IPS-NIHi11 (cell line): ENCODE measurements at regions not wholly inside any gene's neighbourhood (a gene's known extent, or its start where the extent isn't known, plus 50 kb on each side); places are given as distances from the start of the nearest gene placed in this dataset.

Experiments
- DNase-seq: peaks from one replicate; pipeline ENCODE4 v3.0.0; 2012; ENCODE audit warnings: mixed read lengths, low spot score

DNA sequence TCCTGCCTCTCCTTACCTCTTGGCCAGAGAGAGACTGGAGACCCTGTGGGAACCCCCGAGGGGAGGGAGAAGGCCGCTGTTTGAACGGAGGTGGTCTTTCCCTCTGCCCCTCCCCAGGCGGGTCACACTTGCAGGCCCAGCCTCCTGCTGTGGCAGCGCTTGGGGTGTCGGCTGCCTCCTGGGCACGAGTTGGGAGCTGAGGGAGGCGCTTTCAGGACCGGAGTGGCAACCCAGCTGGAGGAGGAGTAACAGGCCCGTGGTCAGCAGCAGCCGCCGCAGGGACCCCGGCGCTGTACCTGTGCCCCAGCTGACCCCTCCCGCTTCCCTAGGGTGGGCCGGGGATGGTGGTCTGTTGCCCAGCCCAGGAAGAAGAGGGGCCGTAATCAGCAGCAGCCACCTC lies 278.3 kb downstream of the SEC14L1 start:
- no peak for DNase-seq

DNA sequence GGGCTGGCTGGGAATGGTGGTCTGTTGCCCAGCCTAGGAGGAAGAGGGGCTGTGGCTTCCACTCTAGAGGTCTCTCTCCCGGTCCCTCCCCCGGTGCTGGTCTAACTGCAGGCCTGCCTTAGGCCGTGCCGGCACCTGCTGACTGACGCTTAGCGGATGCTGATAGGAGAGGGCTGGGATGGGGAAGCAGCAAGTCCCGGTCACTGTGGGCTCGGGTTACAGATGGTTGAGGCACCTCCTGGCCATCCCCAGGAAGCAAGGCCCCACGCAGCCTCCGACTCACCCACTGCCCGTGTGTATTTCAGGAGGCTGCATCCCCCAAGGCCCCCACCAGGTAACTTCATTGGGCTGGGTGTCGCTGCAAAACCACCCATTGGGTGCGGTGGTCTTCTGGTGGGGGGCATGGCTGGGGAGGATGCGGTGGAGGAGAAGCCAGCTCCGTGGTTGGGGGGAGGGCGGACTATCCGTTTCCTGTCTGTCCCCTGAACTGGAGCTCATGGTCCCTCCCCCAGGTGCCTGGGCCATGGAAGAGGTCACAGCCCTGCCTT lies 278.9 kb downstream of the SEC14L1 start:
- DNase-seq = peak; percentile 82

DNA sequence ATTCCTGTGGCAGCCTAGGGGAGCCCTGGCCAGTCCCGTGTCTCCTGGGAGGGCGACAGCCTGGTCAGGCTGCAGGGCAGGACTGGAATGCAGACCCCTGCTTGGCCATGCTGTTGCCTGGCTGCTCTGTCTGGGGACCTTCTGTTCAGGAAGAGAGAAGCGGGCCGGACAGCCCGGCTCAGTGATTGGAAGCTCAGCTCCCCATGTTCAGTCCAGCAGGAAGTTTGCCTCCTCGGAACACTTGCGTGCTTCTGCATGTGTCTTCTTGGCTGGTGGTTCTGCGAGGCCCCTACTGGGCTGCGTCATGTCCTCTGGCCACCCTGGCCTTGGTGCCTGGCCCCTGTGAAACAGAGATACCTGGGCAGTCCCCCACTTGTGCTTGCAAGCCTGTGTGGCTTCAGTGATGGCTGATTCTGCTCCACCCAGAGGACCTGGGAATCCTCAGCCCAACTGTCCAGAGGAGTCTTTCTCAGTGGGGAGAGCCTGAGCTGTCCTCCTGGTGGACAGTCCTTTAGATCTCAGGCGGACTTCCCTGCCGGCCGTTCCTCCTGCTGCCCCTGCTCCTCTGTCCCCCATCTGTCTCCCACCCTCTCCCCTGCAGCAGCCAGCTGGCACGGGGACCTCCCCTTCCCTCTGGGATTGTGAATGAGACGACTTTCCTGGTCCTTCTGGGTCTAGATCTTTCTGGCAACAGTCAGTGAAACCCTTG lies 279.5 kb downstream of the SEC14L1 start:
- peak; percentile 11 for DNase-seq

DNA sequence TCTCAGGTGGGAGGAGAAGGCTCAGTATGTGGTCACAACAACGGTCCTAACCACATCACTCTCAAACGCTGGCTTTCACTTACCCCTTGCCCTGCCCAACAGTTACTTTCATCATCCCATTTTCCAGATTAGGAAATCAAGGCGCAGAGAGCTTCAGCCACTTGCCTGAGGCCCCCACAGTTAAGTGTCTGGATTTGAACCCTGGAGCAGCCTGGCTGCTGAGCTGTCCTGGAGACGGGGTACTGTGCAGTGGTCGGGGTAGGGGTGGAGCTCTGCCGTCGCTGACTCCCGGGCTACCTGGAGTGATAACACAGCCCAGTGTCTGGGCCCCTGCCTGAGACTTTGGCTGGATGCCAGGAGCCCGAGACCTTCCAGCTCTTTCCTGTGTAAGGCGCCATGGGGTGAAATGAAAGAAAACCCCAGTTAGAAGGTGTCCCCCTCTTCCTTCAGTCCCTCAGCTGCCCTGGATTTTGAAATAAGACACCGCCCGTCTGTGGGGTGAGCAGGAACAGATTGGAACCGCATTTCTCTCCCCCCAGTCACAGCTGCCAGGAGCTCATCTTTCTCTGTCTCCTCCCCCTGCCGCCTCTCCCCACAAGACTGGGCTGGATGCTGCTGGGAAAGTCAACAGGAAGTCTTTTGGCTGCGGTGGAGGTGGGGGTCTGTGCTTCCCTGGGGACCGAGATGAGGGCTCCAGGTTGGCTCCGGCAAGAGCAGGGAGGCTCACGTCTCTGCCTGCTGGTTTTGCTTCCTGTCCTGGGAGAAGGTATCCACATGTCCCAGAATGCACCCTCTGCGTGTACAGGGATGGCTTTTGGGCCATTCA lies 280.2 kb downstream of the SEC14L1 start:
- peak; percentile 78 for DNase-seq

DNA sequence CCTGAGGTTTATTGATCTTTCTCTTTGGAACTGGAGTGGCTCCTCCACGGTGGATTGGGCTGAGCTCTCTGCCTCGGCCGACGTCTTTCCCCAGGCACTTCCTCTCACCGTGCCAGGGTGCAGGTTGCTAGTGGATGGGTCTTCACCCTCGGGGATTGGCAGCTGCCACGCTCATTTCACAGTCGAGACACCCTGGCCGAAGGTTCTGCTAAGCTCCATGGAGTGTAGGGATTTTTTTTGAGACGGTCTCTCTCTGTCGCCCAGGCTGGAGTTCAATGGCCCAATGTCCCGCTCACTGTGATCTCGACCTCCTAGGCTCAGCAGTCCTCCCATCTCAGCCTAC lies 280.8 kb downstream of the SEC14L1 start:
- DNase-seq = no peak

DNA sequence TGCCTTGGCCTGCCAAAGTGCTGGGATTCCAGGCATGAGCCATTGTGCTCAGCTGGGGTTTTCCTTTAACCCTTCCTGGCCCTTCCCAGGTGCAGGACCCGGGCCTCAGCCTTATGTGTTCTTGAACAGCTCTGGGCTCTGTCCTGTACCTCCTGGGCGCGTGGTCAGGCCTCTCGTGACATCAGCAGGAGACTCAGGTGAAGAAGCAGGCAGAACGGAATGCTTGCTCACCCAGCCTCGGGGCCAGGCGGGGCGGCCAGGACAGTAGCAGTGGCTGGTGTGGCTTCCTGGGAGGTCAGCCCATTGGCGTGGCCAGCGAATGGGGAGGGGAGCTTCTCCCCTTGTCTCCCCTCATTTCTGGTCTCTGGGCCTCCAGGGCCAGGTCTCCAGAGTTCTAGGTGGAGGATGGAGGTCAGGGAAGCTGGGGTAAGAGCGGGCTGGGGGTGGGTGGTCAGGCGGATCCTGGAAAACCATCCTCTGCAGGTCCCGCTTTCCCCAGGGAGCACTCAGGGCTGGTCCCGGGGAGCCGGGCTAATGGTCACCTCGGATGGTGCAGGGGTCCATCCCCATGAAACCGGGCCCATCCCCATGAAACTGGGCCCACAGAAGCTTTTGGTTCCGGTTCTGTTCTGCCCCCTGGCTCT lies 281.5 kb downstream of the SEC14L1 start:
- no peak for DNase-seq

DNA sequence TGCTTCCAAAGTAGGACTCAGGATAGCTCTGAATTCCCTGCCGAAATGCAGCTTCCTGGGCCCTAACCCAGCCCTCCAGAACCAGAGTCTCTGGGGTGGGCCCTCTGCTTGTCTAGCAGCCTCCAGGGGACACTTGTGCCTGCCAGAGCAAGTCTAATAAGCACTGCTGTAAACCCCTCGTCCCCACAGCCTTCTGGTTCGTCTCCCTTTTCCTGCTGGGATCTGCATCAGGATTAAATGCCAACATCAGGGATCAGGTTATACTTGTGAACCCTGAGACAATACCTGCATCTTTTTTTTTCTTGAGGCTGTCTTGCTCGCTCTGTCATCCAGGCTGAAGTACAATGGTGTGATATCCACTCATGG lies 282.0 kb downstream of the SEC14L1 start:
- no peak for DNase-seq

DNA sequence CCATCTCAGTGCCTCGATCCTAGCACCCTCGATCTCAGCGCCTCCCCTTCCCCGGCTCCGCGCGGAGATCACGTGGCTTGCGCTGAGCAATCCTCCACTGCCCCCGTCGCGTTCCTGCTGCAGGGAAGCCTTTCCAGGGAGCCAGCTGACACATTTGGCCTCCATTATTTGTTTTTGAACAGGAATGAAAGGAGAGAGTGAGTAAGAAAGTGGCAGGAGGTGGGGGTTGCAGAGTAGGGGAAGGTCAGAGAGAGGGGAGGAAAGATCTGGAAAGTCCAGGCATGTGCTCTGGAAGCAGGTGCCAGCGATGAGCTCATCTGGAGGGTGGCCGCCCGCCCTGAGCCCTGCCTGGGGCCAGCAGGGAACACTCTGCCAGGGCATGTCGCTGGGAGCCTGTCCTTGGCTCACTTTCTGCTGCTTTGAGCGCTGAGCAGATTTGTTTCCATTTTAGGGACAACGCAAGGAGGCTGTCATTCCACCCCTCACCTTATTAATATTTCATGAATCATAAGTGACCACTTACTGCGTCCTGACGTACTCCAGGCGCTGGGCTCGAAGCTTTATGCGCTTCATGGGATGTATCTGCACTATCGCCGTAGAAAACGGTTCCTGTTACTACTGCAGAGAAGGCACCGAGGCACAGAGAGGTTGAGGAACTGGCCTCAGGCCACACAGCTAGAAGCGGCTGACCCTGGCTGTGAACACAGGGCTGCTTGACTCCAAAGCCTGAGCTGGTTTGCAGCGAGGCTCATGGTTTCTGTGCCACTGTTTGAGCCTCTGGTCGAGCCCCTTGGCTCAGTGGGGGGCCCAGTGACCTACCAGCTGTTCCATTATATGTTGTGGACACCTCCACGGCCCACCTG lies 283.1 kb downstream of the SEC14L1 start:
- peak; percentile 11 for DNase-seq

DNA sequence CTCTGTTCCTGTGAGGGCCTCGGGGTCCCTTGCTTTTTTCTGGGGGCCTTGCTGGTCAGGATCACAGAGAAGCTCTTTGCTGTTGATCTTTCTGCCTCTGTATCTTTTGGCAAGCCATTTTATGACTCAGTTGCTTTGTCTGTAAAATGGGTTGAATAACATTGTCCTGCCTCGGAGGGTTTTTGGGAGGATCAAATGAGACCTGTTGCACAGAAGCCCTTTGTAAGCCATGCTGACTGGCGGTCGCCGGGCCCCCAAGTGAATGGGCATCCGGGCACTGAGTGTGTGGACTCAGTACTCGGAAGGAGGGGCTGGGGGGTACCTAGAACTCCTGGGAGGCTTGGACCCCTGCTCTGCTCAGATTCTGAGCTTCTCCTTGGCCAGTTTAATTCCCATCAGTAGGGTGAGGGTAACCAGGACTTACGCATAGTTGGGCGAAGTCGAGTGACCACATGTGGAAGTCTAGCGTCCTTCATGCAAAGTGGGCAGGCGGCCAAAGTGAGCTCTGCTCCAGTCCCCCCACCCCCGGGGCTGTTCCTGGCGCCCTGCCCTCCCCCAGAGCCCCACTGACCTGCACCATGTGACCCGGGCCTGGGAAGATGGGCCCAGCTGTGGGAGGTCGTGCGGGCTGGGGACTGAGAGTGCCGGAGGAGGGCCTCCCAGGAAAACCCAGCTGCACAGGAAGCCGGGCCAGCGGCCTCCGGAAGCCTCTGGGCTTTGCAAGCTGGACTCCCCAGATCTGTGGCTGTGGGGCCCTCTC lies 284.0 kb downstream of the SEC14L1 start:
- peak; percentile 28 for DNase-seq

DNA sequence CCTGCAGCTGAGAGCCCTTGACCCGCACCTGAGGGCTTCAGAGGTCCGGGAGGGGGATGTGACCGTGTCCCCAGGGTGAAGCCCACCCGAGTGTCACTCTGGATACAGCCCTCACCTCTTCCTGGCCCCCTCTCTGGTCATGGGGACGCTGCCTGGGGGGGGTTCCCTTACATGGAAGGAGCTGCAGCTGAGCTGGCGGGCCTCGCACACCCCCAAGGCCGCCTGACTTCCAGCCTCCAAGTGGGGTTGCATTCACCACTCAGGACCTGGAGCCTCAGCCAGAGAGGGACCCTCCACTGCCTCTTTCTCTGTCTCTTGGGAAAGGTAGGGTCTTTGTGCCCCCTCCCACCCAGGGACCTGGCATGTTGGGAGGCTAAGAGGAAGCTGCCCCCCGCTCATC lies 284.6 kb downstream of the SEC14L1 start:
- no peak for DNase-seq

DNA sequence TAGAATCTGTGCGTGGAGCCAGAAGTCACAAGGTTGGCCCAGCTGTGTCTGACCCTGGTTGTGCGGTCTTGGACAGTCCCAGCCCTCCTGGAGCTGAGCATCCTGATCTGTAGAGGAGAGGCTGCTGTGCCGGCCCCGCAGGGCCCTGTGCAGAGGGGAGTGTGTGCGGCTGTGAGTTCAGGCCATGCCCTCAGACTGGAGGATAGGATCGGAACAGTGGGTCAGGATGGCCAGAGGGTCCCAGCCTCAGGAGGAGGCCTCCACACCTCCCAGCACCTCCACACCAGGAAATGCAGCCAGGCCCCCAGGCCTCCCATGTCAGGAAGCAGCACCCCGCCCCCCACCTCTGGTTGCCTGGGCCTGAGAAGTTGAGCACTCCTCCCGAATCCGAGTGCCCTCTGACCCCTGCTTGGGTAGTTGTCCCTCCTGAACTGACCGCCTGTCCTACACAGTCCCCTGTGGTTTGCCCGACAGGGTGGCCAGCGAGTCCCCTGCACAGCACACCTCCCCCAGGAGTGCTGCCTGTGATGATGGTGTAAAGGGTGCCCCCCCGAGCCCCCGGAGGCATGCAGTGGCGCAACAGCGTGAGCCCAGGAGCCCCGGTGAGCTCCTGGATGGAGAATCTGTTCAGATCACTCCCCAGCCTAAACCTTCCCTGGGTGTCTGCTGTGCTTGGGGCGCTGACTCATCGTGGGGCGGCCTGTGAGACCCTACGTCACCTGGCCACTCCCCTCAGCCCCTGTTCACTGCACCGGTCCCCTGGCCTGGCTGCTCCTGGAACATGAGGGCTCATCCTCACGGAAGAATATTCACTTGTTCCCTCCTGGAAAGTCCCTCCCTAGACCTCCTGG lies 285.2 kb downstream of the SEC14L1 start:
- peak; percentile 42 for DNase-seq

DNA sequence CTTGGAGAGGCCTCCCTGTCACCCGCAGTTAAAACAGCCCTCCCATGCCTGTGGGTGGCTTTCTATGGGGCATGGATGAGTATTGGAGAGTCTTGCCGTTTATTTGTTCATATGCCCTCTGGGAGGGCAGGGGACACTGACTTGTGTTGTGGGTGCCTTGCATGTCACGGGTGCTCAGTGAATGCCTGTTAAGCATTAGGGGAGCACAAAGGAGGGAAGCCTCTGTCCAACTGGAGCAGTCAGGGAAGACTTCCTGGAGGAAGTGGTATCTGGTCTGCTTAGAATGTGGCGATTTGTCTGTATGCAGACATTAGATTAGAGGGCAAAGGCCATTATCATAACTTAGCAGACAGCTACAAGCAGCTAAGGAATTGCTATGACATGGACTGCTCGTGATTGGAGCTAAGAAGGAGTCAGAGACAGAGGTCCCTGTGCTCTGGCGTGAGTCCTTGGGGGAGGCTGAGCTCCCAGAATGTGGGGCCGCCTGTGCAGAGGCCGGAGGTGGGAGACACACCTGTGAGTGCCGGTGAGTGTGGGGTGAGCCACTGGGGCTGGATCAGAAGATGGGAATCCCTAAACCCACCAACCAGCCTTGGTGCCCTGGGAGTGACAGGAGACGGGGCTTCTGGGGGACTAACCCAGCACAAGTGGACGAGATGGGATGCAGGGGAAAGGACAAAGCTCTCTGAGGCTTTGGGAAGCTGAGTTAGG lies 286.1 kb downstream of the SEC14L1 start:
- DNase-seq = no peak

DNA sequence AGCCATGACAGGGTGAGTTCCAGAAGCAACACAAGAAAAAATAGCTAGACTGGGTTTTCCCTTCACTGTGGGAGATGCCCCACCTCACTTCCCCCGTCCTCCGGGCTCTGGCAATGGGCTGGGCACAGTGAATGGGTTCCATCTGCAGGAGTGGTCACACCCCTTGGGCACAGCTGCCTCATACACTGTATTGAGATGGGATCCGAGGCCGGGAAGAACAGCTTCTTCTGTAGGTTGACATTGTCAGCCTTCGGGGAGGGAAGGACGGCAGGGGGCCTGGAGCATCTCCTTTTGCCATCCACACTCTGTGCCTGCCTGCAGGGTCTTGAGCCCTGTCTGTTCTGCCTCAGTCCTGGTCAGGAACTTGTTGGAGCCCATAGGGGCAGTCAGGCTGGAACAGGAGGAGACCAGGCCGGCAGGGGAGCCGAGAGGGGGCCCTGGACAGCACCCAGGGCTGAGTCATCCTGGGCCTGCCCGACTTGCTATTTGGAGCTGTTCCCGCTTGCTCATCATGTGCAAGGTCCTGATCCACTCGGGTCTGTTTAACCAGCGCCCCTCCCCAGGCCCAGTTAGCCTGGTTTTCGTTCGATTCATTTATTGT lies 286.7 kb downstream of the SEC14L1 start:
- peak; percentile 11 for DNase-seq

DNA sequence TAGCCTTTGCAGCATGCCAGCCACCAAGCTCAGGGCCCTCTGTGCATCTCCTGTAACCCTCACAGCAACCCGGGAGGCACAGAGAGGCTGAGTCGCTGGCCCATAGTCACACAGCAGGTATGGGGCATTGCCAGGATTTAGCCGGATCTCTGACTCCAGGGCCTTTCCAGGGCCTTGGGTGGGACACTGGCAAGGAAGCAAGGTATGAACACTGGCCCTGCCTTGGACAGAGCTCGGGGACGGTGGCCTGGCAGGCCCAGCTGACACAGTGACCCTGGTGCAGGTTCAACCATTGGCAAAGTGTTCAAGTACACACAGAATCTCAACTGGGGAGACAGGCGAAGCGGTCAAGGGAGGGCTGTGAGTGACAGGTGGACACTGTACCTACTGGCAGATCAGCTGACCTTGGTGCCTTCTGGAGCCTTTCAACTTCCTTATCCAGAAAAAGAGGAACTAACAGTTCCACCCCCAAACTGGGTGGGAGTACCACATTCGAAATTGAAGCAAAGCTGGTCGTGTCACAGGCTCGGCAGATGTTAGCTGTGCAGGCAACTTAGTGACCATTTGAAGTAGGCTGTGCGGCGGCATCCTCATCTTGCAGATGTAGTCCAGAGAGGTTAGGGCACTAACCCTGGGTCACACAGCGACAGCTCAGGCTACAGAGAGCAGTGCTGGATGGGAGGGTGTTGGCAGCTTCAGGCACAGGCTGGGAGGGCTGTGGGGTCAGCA lies 287.4 kb downstream of the SEC14L1 start:
- no peak for DNase-seq

DNA sequence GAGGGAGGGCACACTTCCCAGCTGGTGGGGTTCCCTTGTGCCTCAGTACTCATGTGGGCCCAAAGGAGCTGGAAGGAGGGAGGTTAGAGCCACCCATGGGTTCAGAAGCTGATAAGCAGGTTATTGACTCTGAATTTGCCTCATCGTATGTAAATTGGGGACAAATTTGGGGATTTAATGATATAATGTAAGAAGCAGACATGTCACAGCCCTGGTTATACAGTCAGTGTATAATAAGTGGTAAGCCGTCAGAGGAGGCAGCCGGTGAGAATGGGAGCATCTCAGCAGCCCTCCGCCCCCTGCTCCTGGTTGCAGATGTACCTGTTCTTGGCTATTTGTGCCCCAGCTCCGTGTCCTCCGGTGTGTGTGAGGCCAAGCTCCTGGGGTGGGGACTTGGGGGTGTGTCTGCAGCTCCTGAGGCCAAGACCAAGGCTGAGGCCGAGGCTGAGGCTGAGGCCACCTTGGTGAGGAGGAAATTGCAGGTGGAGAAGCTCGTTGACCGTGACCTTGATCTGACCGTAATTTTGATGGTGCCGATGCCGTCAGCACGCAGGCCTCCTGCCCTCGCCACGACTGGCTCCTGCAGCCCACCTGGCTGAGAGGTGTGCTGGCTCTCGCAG lies 288.1 kb downstream of the SEC14L1 start:
- no peak for DNase-seq

DNA sequence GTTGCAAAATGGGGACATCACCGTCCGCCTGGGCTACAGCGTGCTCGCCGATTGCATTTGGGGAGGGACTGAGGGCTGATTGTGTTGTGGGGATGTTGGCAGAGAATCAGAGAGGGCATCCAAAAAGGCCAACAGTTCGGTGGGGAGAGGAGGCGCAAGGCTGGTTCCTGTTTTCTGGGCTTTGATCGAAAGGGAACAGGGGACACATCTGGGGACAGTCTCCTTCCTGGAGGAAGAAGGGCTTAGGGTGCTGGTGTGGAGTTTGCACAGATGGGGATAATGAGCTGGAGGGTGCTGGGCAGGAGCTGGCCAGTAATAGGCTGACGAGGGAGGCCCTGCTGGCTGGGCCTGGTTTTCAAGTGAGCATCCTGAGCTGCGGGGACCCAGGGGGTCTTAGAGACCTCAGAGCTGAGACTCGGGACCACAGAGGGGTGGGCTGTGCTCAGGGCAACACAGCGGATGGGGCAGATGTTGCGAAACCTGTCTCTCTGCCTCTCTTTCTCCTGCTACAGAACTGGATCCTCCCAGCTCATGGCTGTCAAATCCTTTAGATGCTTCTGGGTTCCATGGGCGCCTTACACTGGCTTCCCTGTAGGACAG lies 288.7 kb downstream of the SEC14L1 start:
- DNase-seq = no peak

DNA sequence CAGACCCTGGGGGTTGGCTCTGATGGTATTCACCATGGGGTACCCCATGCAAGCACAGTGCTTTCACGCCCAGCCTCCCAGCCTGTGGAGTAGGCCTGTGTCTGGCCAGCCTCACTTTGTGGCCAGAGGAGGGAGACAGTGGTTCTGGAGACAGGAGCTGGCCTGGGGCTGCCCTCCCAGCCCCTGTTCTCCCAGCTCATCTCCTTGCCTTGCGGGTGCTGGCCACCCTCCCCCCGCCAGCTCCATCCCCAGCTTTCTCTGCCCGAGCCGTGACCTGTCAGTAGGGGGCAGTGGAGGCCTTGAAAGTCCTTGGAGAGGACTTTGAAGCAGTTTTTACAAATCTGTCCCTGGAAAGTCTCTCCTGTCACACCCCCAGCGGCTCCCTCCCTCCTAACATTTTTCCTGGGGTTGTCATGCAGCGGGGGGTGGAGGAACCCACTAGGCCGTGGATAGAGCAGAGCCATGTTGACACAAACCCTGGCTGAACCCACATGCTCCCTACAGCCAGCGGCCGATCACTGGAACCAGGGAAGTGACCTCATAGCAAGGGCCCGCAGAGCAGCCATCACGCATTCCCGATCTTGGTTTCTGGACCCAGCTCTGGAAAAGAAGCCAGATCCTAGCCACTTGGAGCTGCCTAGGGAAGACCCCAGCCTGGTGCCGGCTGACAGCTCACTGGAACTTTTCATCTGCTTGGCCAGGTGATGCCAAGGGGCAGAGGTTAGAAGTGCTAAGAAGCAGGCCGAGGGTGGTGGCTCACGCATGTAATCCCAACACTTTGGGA lies 289.4 kb downstream of the SEC14L1 start:
- DNase-seq = peak; percentile 86
